Embryonic facial prominence (tissue), 1 donor: ENCODE measurements at regions not wholly inside any gene's neighbourhood (a gene's known extent, or its start where the extent isn't known, plus 50 kb on each side); places are given as distances from the start of the nearest gene placed in this dataset.

Experiments
- DNase-seq: peaks from one replicate; pipeline ENCODE4 v3.0.0-alpha.2; 2016; ENCODE audit errors: extremely low spot score

- no peak for DNase-seq
These were observed 183.7 kb downstream of the INO80D start for GRCh38 chr2:205902041-205902899.

GRCh38 chr2:205901491-205901890 is 184.5 kb downstream of the INO80D start:
- no peak for DNase-seq

GRCh38 chr2:205898744-205899143 is 187.2 kb downstream of the INO80D start:
- DNase-seq = no peak

- DNase-seq = peak; percentile 31
These were observed 189.9 kb downstream of the INO80D start for GRCh38 chr2:205895981-205896655.

DNA sequence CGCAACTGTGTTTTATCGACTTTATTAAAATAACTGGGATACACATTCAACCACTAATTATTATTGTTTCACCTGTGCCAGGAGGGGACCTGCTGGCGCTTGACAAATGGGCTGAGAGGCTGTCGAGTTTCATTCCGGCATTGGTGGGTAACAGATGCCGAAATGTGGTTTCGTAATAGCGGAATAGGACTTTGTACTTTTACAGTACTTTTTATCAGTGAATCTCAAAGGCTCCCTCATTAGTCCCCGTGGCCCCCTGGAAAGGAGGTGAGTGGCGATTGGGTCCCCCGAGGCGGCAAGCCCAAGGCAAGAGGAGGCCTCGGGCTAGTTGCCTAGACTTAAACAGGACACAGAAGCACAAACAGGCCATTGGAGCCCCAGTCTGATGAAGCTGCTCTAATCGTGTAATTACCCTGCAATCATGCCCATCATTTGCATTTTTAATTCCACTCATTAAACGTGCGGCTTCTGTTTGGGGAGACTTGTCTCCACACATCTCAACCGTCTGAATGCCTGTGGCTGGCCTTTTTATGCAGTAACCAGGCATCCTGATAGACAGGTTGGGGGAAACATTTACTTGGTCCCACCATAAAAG is 193.2 kb downstream of the INO80D start:
- DNase-seq = no peak

DNA sequence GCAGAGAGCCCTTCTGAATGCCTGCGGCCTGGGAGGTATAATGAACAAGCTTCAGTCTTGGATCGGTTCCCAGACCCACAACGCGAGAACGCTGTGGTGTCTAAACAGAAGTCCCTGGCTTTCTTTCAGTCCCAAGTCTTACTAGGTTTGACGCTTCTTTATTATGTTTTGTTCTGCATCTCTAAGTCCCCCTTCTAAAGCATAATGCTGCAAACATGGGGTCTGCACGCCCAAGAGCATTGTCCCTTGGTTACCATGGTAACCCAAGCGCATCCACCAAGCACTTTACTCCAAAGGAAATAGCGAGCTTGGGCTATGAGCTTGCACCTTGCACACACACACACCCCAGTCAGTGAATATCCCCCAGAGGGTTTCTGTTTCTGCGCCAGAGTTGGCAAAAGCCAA is 193.7 kb downstream of the INO80D start:
- DNase-seq = peak; percentile 13

- no peak for DNase-seq
These were observed 196.9 kb downstream of the INO80D start for GRCh38 chr2:205889114-205889513.

DNA sequence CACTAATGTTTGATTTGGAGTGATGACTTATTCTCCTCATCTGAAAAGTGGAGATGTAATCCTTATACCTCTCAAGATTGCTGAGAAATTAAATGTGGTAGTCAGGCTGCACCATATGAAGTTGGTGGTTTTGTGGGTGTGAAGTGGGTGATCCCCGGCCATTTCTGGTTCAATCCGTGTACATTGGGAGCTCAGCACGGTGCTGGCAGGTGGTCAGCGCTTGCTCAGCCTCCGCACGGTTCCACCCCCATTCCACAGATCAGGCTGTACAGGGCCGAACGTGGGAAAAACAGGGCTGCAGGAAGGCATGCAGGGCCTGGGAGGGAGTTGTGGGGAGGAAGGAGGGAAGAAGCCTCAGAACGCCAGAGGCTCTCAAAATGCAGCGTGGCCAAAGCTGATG is 198.3 kb downstream of the INO80D start:
- no peak for DNase-seq

DNA sequence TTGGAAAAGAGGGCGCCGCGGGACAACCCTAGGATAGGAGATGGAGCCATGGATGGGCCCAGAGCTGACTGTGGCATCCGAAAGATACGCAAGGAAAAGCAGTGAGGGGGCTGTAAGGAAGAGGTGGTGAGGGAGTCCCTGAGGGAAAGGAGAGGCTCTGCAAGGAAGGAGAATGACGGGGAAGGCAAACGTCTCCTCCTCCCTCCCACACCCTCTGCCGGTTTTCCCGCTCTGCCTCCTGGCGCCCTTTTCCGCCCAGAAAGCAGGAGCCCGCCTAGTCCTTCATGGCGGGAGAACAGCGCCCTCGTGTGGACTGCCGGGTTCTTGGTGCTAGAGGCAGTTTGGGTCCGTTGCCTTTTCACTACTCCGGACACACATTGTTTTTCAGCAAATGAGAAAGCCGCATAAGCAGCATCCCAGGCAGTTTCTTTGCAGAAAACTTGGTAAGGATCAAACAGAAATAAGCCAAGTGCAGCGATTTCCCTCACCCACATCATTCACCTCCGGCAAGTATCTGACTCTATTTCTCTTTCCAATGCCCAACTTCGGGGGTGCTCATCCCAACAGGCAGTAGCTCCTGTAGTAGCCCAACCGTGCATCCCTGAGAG is 200.4 kb downstream of the INO80D start:
- peak; percentile 51 for DNase-seq

- DNase-seq = no peak
These were observed 201.7 kb downstream of the NRP2 start for GRCh38 chr2:205883965-205884364.

- DNase-seq = no peak
These were observed 200.6 kb downstream of the NRP2 start for GRCh38 chr2:205882806-205883425.

DNA sequence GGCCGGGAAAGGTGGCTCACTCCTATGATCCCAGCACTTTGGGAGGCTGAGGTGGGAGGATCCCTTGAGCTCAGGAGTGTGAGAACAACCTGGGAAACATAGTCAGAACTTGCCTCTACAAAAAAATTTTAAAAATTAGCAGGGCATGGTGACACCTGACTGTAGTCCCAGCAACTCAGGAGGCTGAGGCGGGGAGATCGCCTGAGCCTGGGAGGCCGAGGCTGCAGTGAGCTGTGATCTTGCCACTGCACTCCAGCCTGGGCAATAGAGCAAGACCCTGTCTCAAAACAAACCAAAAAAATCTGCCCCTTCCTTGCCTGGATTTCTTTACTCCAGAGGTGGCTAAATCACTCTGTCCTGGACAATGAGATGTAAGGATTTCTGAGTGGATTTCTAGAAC is 197.7 kb downstream of the NRP2 start:
- no peak for DNase-seq

- DNase-seq = no peak
These were observed 196.9 kb downstream of the NRP2 start for GRCh38 chr2:205878999-205879762.

- DNase-seq = no peak
These were observed 195.2 kb downstream of the NRP2 start for GRCh38 chr2:205877496-205877895.

DNA sequence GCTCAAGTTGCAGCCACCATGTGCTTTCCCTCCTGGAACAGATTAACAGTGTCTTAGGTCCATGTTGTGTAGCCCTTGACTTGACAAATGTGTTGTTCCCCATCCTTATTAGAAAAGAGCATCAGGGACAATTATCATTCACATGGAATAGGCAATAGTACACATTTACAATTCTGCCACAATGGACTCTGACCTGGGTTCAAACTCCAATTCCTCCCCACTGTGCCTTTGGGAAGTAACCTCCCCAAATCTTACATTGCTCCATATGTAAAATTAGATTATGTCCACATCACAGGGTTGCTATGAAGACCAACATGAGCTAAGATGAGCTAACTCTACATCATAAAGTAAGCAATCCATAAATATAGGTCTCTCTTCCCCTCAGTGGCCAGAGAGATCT is 193.8 kb downstream of the NRP2 start:
- DNase-seq = no peak

- DNase-seq = no peak
These were observed 190.4 kb downstream of the NRP2 start for GRCh38 chr2:205872716-205873115.

DNA sequence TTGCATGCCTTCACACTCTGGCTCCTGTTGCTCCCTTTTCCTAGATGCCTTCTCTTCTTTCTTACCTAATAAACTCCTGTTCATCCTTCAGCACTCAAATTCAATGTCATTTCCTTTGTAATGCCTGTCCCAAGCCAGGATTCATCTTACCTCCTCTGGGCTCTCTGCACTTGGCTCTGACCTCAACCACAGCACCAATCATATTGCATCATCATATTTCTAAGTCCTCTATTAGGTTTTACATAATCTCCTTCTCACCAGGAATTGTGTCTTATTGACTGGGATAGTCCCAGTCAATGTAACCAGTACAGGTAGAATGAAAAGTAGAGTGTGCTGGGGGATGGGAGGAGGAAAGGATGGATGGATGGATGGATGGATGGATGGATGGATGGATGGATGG is 187.1 kb downstream of the NRP2 start:
- DNase-seq = no peak

- no peak for DNase-seq
These were observed 186.6 kb downstream of the NRP2 start for GRCh38 chr2:205868773-205869333.

GRCh38 chr2:205868053-205868452 is 185.8 kb downstream of the NRP2 start:
- no peak for DNase-seq

- no peak for DNase-seq
These were observed 185.1 kb downstream of the NRP2 start for GRCh38 chr2:205867371-205867770.

DNA sequence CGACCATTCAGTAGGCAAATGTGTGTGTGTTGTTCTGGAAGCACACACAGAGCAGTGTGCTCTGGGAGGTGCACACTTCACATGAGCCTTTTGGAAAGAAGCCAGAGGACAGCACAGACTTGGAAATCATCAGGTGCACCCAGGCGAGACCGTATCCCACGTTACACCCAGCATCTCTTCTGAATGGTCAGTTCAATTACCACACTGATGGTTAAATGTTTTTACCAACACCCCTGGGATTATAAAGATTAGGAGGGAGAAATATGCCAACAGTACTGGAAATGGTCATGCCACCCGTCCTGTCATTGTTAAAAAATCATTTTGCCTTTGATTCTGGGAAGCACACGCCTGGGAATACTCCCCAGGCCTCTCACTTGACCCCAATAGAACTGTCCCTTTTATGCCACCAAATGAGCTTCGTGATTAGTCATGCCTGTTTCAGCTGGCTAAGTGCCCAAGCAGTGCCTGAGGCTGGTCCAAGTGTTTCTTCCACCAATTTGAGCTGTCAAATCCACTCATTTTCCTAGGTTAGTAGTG is 183.7 kb downstream of the NRP2 start:
- no peak for DNase-seq
